ENCODE measurements at regions not wholly inside any gene's neighbourhood (a gene's known extent, or its start where the extent isn't known, plus 50 kb on each side); places are given as distances from the start of the nearest gene placed in this dataset.
A peak's percentile ranks its signal among the peaks of the same experiment; 100 is the strongest.

DNA sequence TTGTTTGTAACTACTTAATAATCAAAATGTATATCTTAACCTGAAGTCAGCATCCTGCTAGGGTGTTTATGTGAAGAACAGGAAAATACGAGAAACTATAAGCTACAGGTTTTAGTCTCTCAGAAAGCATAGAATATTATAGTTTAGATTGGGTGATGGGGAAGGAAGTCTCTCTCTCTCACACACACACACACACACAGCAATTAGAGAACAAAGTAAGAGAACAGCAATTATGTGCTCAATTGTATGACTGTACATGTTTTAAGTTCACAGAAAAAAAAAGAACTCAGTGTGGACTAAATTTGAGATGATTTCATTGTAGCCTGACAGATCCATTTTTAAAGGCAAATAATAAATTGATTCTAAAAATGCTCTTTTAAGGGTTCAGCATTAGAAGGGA lies 94.3 kb upstream of the ZNF516 start:
- Histone ChIP-seq H3K36me3 (ENCODE audit: control insufficient read depth, insufficient read depth, low read length) (no peaks in the 10 kb centered on the region), H3K4me3 (ENCODE audit: low read depth, low read length) (no peak overlapping the region), H3K27me3 (ENCODE audit: control insufficient read depth, insufficient read depth, low read length) (peaks cover 2% of the 10 kb centered on the region; the same call in 1 of the 2 replicates)
- POLR2A ChIA-PET = no interaction called here
- DNase-seq (ENCODE audit: low read depth) = no peak
- TF ChIP-seq, protein P1, sequence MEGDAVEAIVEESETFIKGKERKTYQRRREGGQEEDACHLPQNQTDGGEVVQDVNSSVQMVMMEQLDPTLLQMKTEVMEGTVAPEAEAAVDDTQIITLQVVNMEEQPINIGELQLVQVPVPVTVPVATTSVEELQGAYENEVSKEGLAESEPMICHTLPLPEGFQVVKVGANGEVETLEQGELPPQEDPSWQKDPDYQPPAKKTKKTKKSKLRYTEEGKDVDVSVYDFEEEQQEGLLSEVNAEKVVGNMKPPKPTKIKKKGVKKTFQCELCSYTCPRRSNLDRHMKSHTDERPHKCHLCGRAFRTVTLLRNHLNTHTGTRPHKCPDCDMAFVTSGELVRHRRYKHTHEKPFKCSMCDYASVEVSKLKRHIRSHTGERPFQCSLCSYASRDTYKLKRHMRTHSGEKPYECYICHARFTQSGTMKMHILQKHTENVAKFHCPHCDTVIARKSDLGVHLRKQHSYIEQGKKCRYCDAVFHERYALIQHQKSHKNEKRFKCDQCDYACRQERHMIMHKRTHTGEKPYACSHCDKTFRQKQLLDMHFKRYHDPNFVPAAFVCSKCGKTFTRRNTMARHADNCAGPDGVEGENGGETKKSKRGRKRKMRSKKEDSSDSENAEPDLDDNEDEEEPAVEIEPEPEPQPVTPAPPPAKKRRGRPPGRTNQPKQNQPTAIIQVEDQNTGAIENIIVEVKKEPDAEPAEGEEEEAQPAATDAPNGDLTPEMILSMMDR (IDR thresholded peaks at IDR 0.05; ENCODE audit: insufficient read depth, low read depth, low read length) = no peak
- CTCF ChIA-PET = interaction anchor here (0.7 kb wide), 1 partner anchor 66 kb away, joined by 4 read pairs; no protein-coding TSS in a partner anchor

DNA sequence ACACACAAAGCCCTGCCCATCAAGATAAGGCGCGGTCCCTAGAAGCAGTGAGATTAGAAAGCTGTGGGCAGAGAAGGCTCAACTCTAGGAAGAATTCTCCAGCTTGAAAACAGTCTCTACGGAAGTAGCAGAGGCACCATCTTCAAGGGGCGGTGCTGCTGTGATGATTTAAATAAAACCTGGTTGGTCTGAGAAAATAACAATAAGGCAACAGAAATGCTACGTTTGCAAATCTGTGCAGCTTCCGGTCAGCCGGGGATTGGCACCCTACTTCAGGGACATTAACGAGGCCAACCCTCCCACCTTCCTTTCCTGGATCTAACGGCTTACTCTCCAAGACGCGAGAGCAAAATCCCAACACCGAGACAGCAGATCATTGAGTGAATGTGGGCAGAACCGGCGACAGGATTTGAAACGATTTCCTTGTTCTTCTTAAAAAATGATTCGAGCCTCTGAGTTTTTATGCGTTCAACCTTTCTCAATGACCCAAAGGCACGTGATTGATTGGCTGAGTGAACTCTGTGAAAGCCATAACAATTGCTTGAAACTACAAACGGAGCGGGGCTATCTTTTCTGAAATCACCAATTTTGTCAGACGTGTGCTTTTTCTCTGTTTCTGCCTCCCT lies 93.7 kb upstream of the ZNF516 start:
- Histone ChIP-seq H3K36me3 (ENCODE audit: control insufficient read depth, insufficient read depth, low read length) (no peaks in the 10 kb centered on the region), H3K27me3 (ENCODE audit: control insufficient read depth, insufficient read depth, low read length) (peaks cover 2% of the 10 kb centered on the region; the same call in 1 of the 2 replicates), H3K4me3 (ENCODE audit: low read depth, low read length) (peak overlapping the region; percentile 4; the same call in 1 of the 2 replicates)
- ChIA-PET POLR2A (no interaction called here), CTCF (no interaction called here)
- TF ChIP-seq, protein P1 (IDR thresholded peaks at IDR 0.05; ENCODE audit: insufficient read depth, low read depth, low read length) = no peak
- no peak for DNase-seq (ENCODE audit: low read depth)

DNA sequence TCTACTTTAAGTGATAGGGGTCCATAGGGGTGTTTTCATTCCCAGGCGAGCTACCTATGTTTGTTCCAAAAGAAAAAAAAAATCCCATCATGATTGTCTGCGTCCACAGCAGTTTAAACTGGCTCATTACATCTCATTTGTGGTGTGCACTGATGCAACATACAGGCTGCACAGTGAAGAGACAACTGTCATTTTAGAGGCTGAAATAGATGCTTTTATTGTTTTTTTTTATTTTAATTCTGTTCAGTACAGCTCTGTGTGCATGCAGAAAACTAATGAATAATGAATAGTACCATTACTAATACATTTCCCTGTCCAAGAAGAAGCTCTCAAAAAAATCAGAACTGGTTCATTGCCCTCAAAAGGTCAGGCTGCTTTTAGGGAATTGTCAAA lies 92.8 kb upstream of the ZNF516 start:
- Histone ChIP-seq H3K4me3 (ENCODE audit: low read depth, low read length) (no peak overlapping the region), H3K27me3 (ENCODE audit: control insufficient read depth, insufficient read depth, low read length) (peaks cover 2% of the 10 kb centered on the region; the same call in 1 of the 2 replicates), H3K36me3 (ENCODE audit: control insufficient read depth, insufficient read depth, low read length) (no peaks in the 10 kb centered on the region)
- ChIA-PET CTCF (interaction anchor here (0.6 kb wide), 1 partner anchor 84 kb away, joined by 3 read pairs; no protein-coding TSS in a partner anchor), POLR2A (no interaction called here)
- TF ChIP-seq, protein P1 (IDR thresholded peaks at IDR 0.05; ENCODE audit: insufficient read depth, low read depth, low read length) = no peak
- no peak for DNase-seq (ENCODE audit: low read depth)

DNA sequence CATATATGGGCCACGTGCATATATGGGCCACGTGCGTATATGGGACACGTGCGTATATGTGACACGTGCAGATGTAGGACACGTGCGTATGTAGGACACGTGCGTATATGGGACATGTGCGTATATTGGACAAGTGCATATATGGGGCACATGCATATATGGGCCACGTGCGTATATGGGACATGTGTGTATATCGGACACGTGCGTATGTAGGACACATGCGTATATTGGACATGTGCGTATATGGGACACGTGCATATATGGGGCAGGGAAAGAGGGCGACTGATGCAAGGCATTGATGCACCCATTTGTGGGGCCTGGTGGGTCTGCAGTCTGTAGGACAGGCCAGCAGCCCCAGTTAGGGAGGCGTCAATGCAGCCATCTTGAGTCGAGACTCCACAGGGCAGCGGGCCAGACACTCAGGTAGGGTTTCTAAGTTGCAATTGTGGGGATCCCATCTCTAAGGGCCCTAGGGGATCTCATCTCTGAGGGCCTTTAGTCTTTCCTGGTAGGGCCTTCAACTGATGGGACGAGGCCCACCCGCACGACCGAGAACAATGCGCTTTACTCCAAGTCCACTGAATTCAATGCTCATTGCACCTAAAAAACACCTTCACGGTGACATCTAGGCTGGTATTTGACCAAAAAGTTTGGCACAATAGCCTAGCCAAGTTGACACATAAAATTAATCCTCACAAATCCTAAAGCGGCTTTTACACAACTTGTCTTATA lies 92.3 kb upstream of the ZNF516 start:
- ChIA-PET CTCF (interaction anchor here (0.6 kb wide), 1 partner anchor 85 kb away, joined by 3 read pairs; no protein-coding TSS in a partner anchor), POLR2A (no interaction called here)
- no peak for DNase-seq (ENCODE audit: low read depth)
- Histone ChIP-seq H3K27me3 (ENCODE audit: control insufficient read depth, insufficient read depth, low read length) (peaks cover 2% of the 10 kb centered on the region; the same call in 1 of the 2 replicates), H3K36me3 (ENCODE audit: control insufficient read depth, insufficient read depth, low read length) (no peaks in the 10 kb centered on the region), H3K4me3 (ENCODE audit: low read depth, low read length) (no peak overlapping the region)
- TF ChIP-seq, protein P1 (IDR thresholded peaks at IDR 0.05; ENCODE audit: insufficient read depth, low read depth, low read length) = no peak

Measured in BJ (cell line).